Astrocyte (in vitro differentiated cells and primary cell): ENCODE measurements at regions not wholly inside any gene's neighbourhood (a gene's known extent, or its start where the extent isn't known, plus 50 kb on each side); places are given as distances from the start of the nearest gene placed in this dataset.

Source experiments
- DNase-seq: peaks from one replicate; pipeline ENCODE4 v3.0.0-alpha.2; 2010; ENCODE audit warnings: low read depth
- FAIRE-seq: peaks from 2 replicates; lab custom pipeline; 2011; peaks lifted over from hg19 to GRCh38; lab: Jason Lieb, UNC
- H2AFZ ChIP-seq: 2 replicates; pipeline ENCODE4 v1.6.0; 2012; ENCODE audit warnings: low read depth, low read length, inconsistent platforms
- H3K27ac ChIP-seq: 2 replicates; pipeline ENCODE4 v1.5.1; 2011; ENCODE audit warnings: low read depth, low read length, inconsistent platforms
- H3K27me3 ChIP-seq: 2 replicates; pipeline ENCODE4 v1.6.0; 2011; ENCODE audit warnings: low read length, inconsistent platforms; ENCODE audit not compliant: insufficient read depth
- H3K36me3 ChIP-seq: 2 replicates; pipeline ENCODE4 v1.5.1; 2011; ENCODE audit warnings: low read length, inconsistent platforms; ENCODE audit not compliant: insufficient read depth
- H3K4me1 ChIP-seq: 2 replicates; pipeline ENCODE4 v1.5.1; 2011; ENCODE audit warnings: low read length, inconsistent platforms; ENCODE audit not compliant: insufficient read depth
- H3K4me2 ChIP-seq: 2 replicates; pipeline ENCODE4 v1.6.0; 2012; ENCODE audit warnings: low read length, inconsistent platforms
- H3K4me3 ChIP-seq: 2 replicates; pipeline ENCODE4 v1.5.1; 2011; ENCODE audit warnings: low read depth, mild to moderate bottlenecking, low read length, inconsistent platforms; ENCODE audit not compliant: insufficient read depth
- H3K79me2 ChIP-seq: 2 replicates; pipeline ENCODE4 v1.6.0; 2012; ENCODE audit warnings: mild to moderate bottlenecking, low read length, inconsistent platforms; ENCODE audit not compliant: insufficient read depth
- H3K9ac ChIP-seq: 2 replicates; pipeline ENCODE4 v1.6.0; 2012; ENCODE audit warnings: mild to moderate bottlenecking, low read length, inconsistent platforms
- H3K9me3 ChIP-seq: 2 replicates; pipeline ENCODE4 v1.5.1; 2012; ENCODE audit warnings: low read depth, mild to moderate bottlenecking, low read length, inconsistent platforms; ENCODE audit not compliant: insufficient read depth
- H4K20me1 ChIP-seq: 2 replicates; pipeline ENCODE4 v1.6.0; 2012; ENCODE audit warnings: low read length, inconsistent platforms; ENCODE audit not compliant: insufficient read depth
- H3K27ac Mint-ChIP-seq: one replicate; pipeline ENCODE4 v1.8.0; 2021; ENCODE audit warnings: mild to moderate bottlenecking, mixed read lengths; ENCODE audit not compliant: unreplicated experiment
- H3K27me3 Mint-ChIP-seq: one replicate; pipeline ENCODE4 v1.8.0; 2021; ENCODE audit warnings: low read depth, mixed read lengths; ENCODE audit not compliant: unreplicated experiment
- H3K36me3 Mint-ChIP-seq: one replicate; pipeline ENCODE4 v1.8.0; 2021; ENCODE audit warnings: low read depth, mixed read lengths; ENCODE audit not compliant: unreplicated experiment
- H3K4me1 Mint-ChIP-seq: one replicate; pipeline ENCODE4 v1.8.0; 2021; ENCODE audit warnings: low read depth, mixed read lengths; ENCODE audit not compliant: unreplicated experiment
- H3K4me3 Mint-ChIP-seq: one replicate; pipeline ENCODE4 v1.8.0; 2021; ENCODE audit warnings: mild to moderate bottlenecking, moderate library complexity, mixed read lengths; ENCODE audit not compliant: unreplicated experiment
- H3K9me3 Mint-ChIP-seq: one replicate; pipeline ENCODE4 v1.8.0; 2021; ENCODE audit warnings: mild to moderate bottlenecking, mixed read lengths; ENCODE audit not compliant: unreplicated experiment
- EZH2 ChIP-seq: IDR thresholded peaks from 2 replicates; pipeline ENCODE4 v1.6.1; 2012; ENCODE audit warnings: mild to moderate bottlenecking, low read length, inconsistent platforms; ENCODE audit not compliant: insufficient read depth
- TF ChIP-seq, protein P1 (sequence below): IDR thresholded peaks from 2 replicates; pipeline ENCODE4 v1.5.1; 2011; ENCODE audit warnings: low read depth, mild to moderate bottlenecking, inconsistent platforms, low read length, moderate library complexity; ENCODE audit not compliant: insufficient read depth

DNA sequence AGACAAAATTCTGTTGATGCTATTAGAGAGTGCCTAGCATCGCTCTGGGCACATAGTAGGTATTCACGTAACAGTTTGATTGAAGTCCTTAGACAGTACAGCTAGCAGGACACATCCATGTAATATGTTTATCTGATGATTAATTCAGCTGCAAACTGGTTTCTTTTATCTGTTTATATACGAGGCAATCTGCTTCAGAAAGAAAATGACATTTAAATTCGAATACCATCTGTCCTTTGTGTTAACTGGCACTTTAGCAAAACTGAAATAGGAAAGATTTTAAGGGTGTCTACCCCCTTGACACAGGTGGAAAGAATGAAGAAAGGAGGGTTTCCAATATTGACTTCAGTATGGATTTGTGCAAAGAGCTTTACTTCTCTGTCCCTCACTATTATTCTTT, 192.5 kb downstream of the MFSD1 start:
- H3K4me3 ChIP-seq = no peak overlapping the region
- H3K36me3 ChIP-seq = no peaks in the 10 kb centered on the region
- H2AFZ ChIP-seq = no peak overlapping the region
- H3K9me3 ChIP-seq = no peaks in the 10 kb centered on the region
- H3K27ac ChIP-seq = no peak overlapping the region
- no peaks in the 10 kb centered on the region for H4K20me1 ChIP-seq
- Mint-ChIP-seq H3K27me3 (no peaks in the 10 kb centered on the region), H3K4me1 (no peaks in the 10 kb centered on the region), H3K27ac (no peak overlapping the region), H3K9me3 (peaks cover 5% of the 10 kb centered on the region), H3K36me3 (no peaks in the 10 kb centered on the region), H3K4me3 (no peak overlapping the region)
- no peak overlapping the region for H3K4me2 ChIP-seq
- DNase-seq = no peak
- H3K27me3 ChIP-seq = no peaks in the 10 kb centered on the region
- no peaks in the 10 kb centered on the region for H3K79me2 ChIP-seq
- FAIRE-seq = no peak
- H3K9ac ChIP-seq = no peak overlapping the region
- no peak for TF ChIP-seq EZH2
- TF ChIP-seq, protein P1, sequence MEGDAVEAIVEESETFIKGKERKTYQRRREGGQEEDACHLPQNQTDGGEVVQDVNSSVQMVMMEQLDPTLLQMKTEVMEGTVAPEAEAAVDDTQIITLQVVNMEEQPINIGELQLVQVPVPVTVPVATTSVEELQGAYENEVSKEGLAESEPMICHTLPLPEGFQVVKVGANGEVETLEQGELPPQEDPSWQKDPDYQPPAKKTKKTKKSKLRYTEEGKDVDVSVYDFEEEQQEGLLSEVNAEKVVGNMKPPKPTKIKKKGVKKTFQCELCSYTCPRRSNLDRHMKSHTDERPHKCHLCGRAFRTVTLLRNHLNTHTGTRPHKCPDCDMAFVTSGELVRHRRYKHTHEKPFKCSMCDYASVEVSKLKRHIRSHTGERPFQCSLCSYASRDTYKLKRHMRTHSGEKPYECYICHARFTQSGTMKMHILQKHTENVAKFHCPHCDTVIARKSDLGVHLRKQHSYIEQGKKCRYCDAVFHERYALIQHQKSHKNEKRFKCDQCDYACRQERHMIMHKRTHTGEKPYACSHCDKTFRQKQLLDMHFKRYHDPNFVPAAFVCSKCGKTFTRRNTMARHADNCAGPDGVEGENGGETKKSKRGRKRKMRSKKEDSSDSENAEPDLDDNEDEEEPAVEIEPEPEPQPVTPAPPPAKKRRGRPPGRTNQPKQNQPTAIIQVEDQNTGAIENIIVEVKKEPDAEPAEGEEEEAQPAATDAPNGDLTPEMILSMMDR = no peak
- H3K4me1 ChIP-seq = no peaks in the 10 kb centered on the region

DNA sequence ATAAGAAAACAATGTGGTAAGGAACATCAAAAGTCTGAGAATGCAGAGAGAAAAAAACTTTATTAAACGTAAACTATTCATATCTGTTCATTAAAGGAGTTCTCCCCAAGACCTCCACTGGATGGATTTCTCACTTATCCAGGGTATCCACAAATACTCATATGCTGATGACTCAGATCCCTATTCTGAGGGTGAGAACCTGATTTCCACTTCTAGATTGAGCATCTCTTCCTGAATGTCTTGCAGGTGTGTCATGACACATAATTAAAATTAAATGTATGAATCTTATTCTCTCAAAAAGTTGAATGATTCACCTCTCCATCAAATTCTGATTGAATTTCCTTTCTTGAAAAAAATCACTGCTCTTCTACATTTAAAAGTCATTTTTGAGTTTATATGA, 199.9 kb downstream of the MFSD1 start:
- no peak overlapping the region for H3K27ac Mint-ChIP-seq

DNA sequence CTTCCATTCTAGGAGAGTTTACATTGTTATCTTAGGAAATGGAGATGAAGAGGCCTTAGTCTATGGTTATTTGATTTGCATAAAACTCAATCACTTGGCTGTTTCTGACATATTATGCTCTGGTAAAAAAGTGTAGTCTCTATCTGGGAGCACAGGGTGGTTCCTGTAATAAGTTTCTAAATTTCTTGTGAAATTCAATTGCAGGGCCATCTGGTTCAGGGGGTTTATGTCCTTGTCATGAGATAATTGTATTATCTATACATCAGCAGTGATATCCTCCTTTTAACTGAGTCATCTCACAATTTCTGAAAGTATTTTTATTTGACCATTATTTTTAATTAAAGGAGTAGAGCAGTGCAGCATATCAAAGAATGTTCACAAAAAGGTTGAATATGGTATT, 203.3 kb downstream of the MFSD1 start:
- no peak overlapping the region for H2AFZ ChIP-seq
- H3K27ac Mint-ChIP-seq = no peak overlapping the region
- H3K79me2 ChIP-seq = no peaks in the 10 kb centered on the region
- H3K36me3 ChIP-seq = no peaks in the 10 kb centered on the region
- H3K9me3 Mint-ChIP-seq = no peaks in the 10 kb centered on the region
- no peak for FAIRE-seq
- no peaks in the 10 kb centered on the region for H3K4me1 Mint-ChIP-seq
- H4K20me1 ChIP-seq = no peaks in the 10 kb centered on the region
- TF ChIP-seq, protein P1 = no peak
- TF ChIP-seq EZH2 = no peak
- peaks cover 8% of the 10 kb centered on the region for H3K27me3 Mint-ChIP-seq
- H3K4me2 ChIP-seq = no peak overlapping the region
- no peaks in the 10 kb centered on the region for H3K27me3 ChIP-seq
- no peak for DNase-seq
- H3K4me1 ChIP-seq = no peaks in the 10 kb centered on the region
- no peaks in the 10 kb centered on the region for H3K36me3 Mint-ChIP-seq
- no peaks in the 10 kb centered on the region for H3K9me3 ChIP-seq
- H3K9ac ChIP-seq = no peak overlapping the region
- H3K4me3 ChIP-seq = no peak overlapping the region
- H3K27ac ChIP-seq = no peak overlapping the region
- H3K4me3 Mint-ChIP-seq = no peak overlapping the region

More for the DNA sequence above, 199.9 kb downstream of the MFSD1 start:
- Histone ChIP-seq H3K4me3 (no peak overlapping the region), H2AFZ (no peak overlapping the region), H4K20me1 (no peaks in the 10 kb centered on the region), H3K9me3 (no peaks in the 10 kb centered on the region), H3K9ac (no peak overlapping the region), H3K4me2 (no peak overlapping the region), H3K4me1 (no peaks in the 10 kb centered on the region), H3K79me2 (no peaks in the 10 kb centered on the region), H3K36me3 (no peaks in the 10 kb centered on the region), H3K27me3 (no peaks in the 10 kb centered on the region), H3K27ac (no peak overlapping the region)
- no peak for DNase-seq
- no peak for FAIRE-seq
- Mint-ChIP-seq H3K9me3 (no peaks in the 10 kb centered on the region), H3K36me3 (no peaks in the 10 kb centered on the region), H3K4me3 (no peak overlapping the region), H3K27me3 (no peaks in the 10 kb centered on the region), H3K4me1 (no peaks in the 10 kb centered on the region)
- TF ChIP-seq, protein P1 = no peak
- no peak for TF ChIP-seq EZH2
